T-helper 2 cell treated with Interferon-gamma antibody and Interleukin-4, amounts not matched to agents 5 μg/mL and 100 μg/mL, for 36 hours (primary cell): ENCODE measurements at regions not wholly inside any gene's neighbourhood (a gene's known extent, or its start where the extent isn't known, plus 50 kb on each side); places are given as distances from the start of the nearest gene placed in this dataset.

Experiments used
- DNase-seq: peaks from one replicate; pipeline ENCODE4 v3.0.0; 2021; ENCODE audit warnings: low spot score
- H3K27ac Mint-ChIP-seq: one replicate; pipeline ENCODE4 v1.8.0; 2021; ENCODE audit warnings: mild to moderate bottlenecking, mixed read lengths
- H3K27me3 Mint-ChIP-seq: one replicate; pipeline ENCODE4 v1.8.0; 2021; ENCODE audit warnings: low read depth, mixed read lengths
- H3K36me3 Mint-ChIP-seq: one replicate; pipeline ENCODE4 v1.8.0; 2021; ENCODE audit warnings: low read depth, mixed read lengths
- H3K4me1 Mint-ChIP-seq: one replicate; pipeline ENCODE4 v1.8.0; 2021; ENCODE audit warnings: low read depth, mixed read lengths
- H3K4me3 Mint-ChIP-seq: one replicate; pipeline ENCODE4 v1.8.0; 2022; ENCODE audit warnings: mild to moderate bottlenecking, moderate library complexity, mixed read lengths
- H3K9me3 Mint-ChIP-seq: one replicate; pipeline ENCODE4 v1.8.0; 2021; ENCODE audit warnings: mixed read lengths

DNA sequence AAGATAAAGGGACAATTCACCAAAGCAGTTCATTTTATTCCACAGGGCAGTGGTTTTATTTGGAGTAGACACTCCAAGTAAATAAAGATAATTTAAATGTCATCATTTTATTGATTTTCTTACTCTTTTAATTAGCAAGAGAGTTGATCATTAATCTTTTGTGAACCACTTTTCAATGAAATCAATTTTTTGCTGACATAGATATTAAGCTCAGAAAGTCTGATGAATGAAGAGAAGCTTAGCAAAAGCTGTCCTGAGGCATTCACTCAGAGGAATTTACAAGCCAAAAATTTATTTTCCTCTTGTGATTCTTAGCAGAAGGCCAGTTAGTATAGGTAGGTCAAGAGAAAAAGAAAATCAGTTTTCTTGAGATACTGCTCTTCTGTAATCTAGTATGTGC lies 618.0 kb downstream of the CCER1 start:
- Mint-ChIP-seq H3K4me3 (no peak overlapping the region), H3K36me3 (no peaks in the 10 kb centered on the region), H3K27me3 (no peaks in the 10 kb centered on the region), H3K27ac (no peak overlapping the region), H3K9me3 (no peaks in the 10 kb centered on the region), H3K4me1 (no peaks in the 10 kb centered on the region)
- no peak for DNase-seq

DNA sequence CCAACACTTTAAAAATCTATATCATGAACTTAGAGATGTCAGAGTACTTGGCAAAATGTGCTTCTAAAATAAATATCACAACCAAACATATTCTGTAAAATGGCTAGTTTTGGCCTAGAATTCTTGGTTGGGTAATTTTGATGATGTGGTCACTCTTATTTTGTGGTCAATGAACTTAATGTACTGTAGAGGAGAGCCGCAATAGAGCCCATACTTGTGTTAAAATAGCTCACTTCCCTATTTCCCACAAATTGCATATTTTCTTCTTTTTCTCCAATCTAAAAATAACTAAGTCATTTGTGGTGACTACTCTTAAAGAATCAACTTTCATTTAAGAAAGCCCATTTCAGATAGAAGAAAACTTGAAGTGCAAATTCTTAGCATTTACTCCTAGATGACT lies 619.4 kb downstream of the CCER1 start:
- H3K4me1 Mint-ChIP-seq: no peaks in the 10 kb centered on the region
- H3K36me3 Mint-ChIP-seq: no peaks in the 10 kb centered on the region
- H3K9me3 Mint-ChIP-seq: no peaks in the 10 kb centered on the region
- H3K27ac Mint-ChIP-seq: no peak overlapping the region
- no peaks in the 10 kb centered on the region for H3K27me3 Mint-ChIP-seq
- H3K4me3 Mint-ChIP-seq: no peak overlapping the region
- DNase-seq: no peak

DNA sequence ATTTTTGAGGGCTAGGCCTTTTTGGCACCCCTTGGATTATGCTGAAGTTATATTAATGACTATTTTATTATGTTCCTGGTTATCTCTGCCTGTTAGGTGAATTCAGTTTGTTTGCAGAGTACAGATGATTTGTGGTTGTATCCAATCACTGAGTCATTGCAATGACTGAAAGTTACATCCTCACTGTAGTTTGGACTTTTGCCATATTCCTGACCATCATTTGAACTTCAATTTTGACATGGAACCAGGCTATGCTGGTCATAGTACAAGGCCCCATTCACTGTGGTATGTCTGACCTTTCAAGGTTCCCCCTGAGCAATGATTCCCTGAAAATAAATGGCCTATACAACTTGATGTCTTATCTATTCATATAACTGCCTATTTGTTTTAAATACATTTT lies 621.0 kb downstream of the CCER1 start:
- H3K4me1 Mint-ChIP-seq: no peaks in the 10 kb centered on the region
- no peaks in the 10 kb centered on the region for H3K27me3 Mint-ChIP-seq
- H3K9me3 Mint-ChIP-seq: no peaks in the 10 kb centered on the region
- H3K4me3 Mint-ChIP-seq: no peak overlapping the region
- no peak overlapping the region for H3K27ac Mint-ChIP-seq
- no peak for DNase-seq
- H3K36me3 Mint-ChIP-seq: no peaks in the 10 kb centered on the region

DNA sequence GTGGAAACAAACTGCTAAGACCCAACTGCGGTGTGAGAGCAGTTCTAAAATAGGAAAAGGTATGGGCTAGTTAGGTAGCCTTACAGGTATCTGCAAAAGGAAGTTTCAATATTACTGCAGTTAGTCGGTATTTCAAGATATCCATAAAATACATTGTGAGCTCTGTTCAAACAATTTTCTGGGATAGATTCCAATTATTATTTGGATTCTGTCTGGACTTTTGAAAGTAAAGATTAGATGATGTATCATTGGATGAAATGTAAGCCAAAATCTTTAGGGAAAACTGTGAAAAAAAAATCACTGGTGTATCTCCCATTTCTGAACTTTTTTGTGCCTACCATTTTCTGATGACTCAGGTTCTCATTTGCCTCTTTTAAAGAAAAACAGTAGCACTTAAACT lies 621.6 kb downstream of the CCER1 start:
- Mint-ChIP-seq H3K27me3 (no peaks in the 10 kb centered on the region), H3K4me3 (no peak overlapping the region), H3K4me1 (no peaks in the 10 kb centered on the region)

DNA sequence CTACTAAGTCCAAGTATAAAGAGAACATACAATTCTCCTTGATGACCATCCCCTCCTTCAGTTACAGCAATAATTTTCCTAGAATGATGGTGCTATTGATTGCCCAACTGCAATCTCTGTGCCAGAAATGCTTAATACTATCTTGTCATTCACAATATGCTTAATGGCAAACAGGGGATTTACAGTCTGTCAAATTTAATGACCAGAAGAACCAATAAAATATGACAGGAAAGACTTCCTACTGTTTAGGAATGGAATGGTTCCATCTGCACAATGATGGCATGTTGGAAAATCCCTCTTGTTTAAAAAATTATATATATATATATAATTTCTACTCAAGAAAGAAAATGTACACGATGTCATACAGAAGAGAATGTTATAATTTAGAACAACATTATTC lies 623.2 kb downstream of the CCER1 start:
- H3K36me3 Mint-ChIP-seq: no peaks in the 10 kb centered on the region
- no peaks in the 10 kb centered on the region for H3K9me3 Mint-ChIP-seq
- no peak overlapping the region for H3K27ac Mint-ChIP-seq
- no peaks in the 10 kb centered on the region for H3K4me1 Mint-ChIP-seq
- no peaks in the 10 kb centered on the region for H3K27me3 Mint-ChIP-seq
- no peak overlapping the region for H3K4me3 Mint-ChIP-seq
- DNase-seq: no peak

More for the DNA sequence above, 621.6 kb downstream of the CCER1 start:
- no peak overlapping the region for H3K27ac Mint-ChIP-seq
- no peaks in the 10 kb centered on the region for H3K36me3 Mint-ChIP-seq
- no peak for DNase-seq
- no peaks in the 10 kb centered on the region for H3K9me3 Mint-ChIP-seq

DNA sequence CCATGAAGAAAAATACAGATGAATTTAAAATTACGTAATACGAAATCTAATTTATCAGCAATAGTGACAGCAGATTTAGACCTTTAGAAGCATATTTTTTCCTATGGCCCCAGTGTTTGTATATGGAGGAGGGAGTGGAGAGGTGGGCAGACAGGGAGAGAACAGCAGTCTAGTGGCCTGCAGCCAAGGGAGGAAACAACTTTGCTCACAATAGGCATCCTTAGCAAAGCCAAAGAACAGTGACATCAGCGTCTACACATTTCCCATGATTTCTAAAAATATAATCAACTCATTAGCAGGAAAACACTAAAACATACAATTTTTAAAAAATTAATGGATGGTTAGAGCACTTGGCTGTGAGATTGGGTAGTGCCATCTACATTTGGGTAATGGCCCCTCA lies 622.6 kb upstream of the ATP2B1 start:
- Mint-ChIP-seq H3K36me3 (no peaks in the 10 kb centered on the region), H3K9me3 (no peaks in the 10 kb centered on the region), H3K27ac (no peak overlapping the region), H3K27me3 (no peaks in the 10 kb centered on the region), H3K4me1 (no peaks in the 10 kb centered on the region), H3K4me3 (no peak overlapping the region)
- no peak for DNase-seq

DNA sequence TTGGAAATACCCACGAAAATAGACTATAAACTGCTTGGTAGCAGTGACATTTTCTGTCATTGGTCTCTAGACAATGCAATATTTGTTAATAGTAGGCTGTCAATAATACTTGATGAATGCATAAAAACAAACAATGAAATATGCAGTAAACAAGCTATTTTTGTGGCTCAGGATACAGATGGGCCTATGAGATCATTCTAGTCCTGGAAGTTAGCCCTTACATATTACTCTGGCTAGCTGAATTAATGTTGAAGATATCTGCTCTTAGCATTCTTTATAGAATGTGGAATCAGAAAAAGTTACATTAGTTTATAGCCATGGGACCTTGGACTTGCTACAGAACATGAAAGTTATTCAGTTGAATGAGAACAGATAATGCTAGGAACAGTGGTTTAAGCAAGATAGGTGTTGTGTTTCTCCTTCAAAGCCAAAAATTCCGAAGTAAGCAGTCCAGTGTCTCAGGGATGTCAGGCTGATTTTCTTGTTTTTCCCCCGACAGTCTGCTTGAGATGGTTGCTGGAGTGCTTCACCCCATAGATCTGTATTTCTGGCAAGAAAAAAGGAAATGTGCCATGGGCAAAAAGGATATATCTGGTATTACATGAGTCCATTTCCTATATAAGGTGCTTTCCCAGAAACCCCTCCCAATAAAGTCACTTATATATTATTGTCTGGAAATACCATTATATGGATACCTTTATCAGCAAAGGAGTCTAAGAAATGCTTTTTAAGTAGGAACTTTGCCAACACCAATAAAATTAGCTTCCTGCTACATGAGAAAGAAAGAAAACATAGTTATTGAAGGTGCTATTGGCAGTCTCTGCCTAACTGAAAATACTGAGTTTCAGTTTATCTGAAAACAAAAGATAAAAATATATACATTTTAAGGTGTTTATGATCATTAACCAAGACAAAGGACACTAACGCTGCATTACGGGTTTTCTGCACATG lies 619.4 kb upstream of the ATP2B1 start:
- no peaks in the 10 kb centered on the region for H3K27me3 Mint-ChIP-seq
- H3K36me3 Mint-ChIP-seq: no peaks in the 10 kb centered on the region
- DNase-seq: no peak
- no peaks in the 10 kb centered on the region for H3K9me3 Mint-ChIP-seq
- H3K4me1 Mint-ChIP-seq: no peaks in the 10 kb centered on the region
- no peak overlapping the region for H3K27ac Mint-ChIP-seq
- H3K4me3 Mint-ChIP-seq: no peak overlapping the region

DNA sequence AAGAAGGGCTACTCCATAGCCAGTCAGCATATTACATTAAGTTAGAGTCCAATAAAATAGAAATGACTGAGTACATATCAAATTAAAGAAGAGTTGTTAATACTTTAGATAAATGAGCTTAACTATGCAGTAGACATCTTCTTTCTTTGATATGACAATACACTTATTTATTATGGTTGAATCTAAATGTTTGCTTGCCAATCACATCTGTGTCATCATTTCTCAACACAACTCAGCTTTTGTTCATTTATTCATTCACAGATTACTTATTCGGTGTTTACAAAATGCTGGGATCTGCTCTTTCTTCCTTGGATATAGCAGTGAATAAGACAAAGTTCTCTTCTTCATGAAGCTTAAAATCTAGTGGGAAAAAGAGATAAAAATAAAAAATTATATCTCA lies 614.6 kb upstream of the ATP2B1 start:
- Mint-ChIP-seq H3K9me3 (no peaks in the 10 kb centered on the region), H3K27me3 (no peaks in the 10 kb centered on the region), H3K4me3 (no peak overlapping the region), H3K4me1 (no peaks in the 10 kb centered on the region), H3K27ac (no peak overlapping the region), H3K36me3 (no peaks in the 10 kb centered on the region)
- DNase-seq: no peak

DNA sequence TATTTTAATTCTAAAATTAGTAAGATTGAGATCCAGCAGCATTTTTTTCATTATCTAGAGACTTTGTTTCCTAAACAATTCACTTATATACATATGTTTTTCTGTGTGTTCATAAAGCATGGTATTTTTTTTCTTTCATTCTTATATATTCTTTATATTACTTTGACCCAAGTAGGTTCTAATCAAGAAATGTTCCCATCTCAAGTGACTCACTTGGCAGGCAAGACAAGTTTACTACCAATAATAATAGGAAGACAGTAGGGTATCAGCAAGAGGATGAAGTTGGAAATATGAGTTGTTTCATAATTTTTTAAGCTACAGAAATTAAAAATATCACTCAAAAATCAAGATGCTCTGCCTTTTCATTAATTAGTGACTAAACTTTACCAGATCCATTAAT lies 613.4 kb upstream of the ATP2B1 start:
- no peak overlapping the region for H3K27ac Mint-ChIP-seq
- no peaks in the 10 kb centered on the region for H3K9me3 Mint-ChIP-seq
- H3K4me1 Mint-ChIP-seq: no peaks in the 10 kb centered on the region
- H3K4me3 Mint-ChIP-seq: no peak overlapping the region
- H3K36me3 Mint-ChIP-seq: no peaks in the 10 kb centered on the region
- DNase-seq: no peak
- H3K27me3 Mint-ChIP-seq: no peaks in the 10 kb centered on the region

DNA sequence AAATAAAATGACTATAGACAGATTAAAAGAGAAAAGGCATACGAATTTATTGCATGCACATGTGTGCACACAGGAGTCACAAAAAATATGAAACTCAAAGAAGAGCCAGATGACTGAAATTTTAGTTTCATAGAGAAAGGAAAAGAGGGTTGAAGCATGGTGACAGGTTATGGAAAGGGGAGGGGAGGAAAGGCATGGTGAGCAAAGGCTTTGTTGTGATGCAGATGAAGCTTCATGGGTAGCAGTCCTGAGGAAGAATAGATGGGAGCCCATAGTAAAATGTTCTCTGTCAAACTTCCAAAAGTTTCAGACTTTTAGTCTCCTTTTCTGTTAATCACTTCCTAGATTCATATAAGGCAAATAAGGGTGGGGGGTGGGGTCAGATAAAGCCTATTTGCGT lies 612.7 kb upstream of the ATP2B1 start:
- Mint-ChIP-seq H3K4me1 (no peaks in the 10 kb centered on the region), H3K36me3 (no peaks in the 10 kb centered on the region), H3K9me3 (no peaks in the 10 kb centered on the region), H3K4me3 (no peak overlapping the region), H3K27ac (no peak overlapping the region), H3K27me3 (no peaks in the 10 kb centered on the region)
- no peak for DNase-seq

DNA sequence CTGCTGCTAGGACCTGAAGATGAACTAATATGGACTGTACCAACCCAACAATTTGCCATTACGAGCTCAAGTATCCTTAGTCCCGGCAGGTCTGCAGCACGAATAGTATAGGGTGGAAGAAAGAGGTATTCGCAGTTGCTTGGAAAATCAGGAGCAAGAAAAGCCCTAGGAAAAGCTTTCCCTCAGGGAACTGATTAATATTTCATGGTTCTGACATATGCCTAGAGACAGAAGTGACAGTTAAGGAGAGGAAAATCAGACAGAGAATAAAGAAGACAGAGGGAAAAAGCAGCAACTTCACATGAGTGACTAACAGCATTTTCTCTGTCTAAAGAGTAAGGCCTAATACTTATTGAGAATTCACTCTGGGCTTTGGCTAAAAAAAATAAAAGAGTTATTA lies 602.9 kb upstream of the ATP2B1 start:
- Mint-ChIP-seq H3K36me3 (no peaks in the 10 kb centered on the region), H3K4me3 (no peak overlapping the region), H3K27me3 (peaks cover 3% of the 10 kb centered on the region), H3K27ac (no peak overlapping the region), H3K9me3 (no peaks in the 10 kb centered on the region), H3K4me1 (no peaks in the 10 kb centered on the region)
- no peak for DNase-seq

DNA sequence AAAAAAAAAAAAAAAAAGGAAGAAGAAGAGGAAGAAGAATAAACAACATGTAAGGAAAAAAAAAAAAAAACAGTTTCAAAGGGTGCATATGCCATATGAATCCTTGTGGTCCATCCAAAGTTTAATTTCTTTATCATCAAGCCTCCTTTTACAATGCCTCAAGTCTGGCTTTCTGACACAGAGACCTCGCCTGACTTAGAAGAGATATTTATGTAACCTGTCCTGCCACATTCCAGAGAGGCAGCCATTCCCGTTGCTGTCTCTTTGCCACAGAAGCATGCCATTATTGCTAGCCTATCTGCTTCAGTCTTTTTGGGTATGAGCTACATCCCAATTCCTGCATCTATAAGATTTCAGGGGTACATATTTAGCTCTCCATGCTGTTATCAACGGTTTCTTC lies 596.7 kb upstream of the ATP2B1 start:
- Mint-ChIP-seq H3K9me3 (no peaks in the 10 kb centered on the region), H3K4me1 (no peaks in the 10 kb centered on the region), H3K36me3 (no peaks in the 10 kb centered on the region), H3K27ac (no peak overlapping the region), H3K27me3 (peaks cover 8% of the 10 kb centered on the region), H3K4me3 (no peak overlapping the region)
- no peak for DNase-seq

DNA sequence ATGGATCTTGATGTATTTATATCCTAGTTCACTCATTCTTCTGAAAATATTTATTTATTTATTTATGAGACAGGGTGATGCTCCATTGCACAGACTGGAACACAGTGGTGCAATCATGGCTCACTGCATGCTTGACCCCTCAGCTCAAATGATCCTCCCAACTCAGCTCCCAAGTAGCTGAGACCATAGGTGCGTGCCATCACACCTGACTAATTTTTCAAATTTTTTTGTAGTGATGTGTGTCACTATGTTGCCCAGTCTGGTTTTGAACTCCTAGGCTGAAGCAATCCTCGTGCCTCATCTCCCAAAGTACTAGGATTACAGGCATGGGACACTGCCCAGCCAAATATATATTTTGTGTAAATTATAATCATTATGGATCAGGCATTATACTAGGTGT lies 595.6 kb upstream of the ATP2B1 start:
- H3K27ac Mint-ChIP-seq: no peak overlapping the region
- peaks cover 4% of the 10 kb centered on the region for H3K4me1 Mint-ChIP-seq
- peaks cover 11% of the 10 kb centered on the region for H3K27me3 Mint-ChIP-seq
- no peaks in the 10 kb centered on the region for H3K9me3 Mint-ChIP-seq
- no peak for DNase-seq
- no peaks in the 10 kb centered on the region for H3K36me3 Mint-ChIP-seq
- no peak overlapping the region for H3K4me3 Mint-ChIP-seq

DNA sequence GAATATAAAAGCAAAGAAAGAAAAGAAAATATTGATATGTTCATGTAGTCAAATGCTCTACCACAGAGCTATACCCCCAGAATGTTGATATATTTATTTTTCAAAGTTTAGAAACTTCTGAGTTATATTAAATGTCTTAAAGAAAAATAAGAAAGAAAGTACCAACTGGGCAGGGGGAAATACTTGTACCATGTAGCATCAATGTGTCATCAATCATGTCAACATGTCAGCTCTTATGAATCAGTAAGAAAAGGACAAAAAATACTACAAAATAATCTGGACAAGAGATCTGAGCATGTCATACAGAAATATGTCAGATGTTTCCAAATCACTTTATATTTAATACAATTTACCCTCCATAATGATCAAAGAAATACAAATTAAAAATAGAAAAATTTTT lies 595.1 kb upstream of the ATP2B1 start:
- Mint-ChIP-seq H3K4me3 (no peak overlapping the region), H3K36me3 (no peaks in the 10 kb centered on the region), H3K4me1 (peaks cover 7% of the 10 kb centered on the region), H3K27me3 (peaks cover 11% of the 10 kb centered on the region), H3K27ac (no peak overlapping the region), H3K9me3 (no peaks in the 10 kb centered on the region)
- no peak for DNase-seq

DNA sequence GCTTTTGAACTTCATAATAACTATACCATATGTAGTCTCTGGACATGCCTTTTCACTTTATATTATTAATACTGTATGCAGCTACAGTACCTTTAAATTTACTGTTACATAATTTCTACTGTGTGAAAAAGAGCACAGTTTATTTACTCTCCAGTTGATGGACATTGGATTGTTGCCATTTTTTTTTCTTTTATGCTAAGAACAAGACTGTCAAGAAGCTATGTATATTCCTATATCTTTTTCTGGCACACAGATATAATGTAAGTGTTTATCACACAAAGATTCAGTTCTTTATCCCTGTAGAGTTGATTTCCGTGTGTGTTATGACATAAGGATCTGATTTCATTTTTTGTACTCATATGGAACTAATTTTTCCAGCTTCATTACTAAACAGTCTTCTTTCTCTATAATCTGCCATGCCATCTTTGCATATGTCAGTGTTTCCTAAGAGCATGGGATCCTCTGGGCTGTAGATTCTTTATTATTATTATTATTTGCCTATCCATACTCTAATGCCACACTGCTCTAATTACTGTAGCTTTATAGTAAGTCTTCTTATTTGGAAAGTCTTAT lies 593.0 kb upstream of the ATP2B1 start:
- Mint-ChIP-seq H3K9me3 (no peaks in the 10 kb centered on the region), H3K27me3 (peaks cover 17% of the 10 kb centered on the region), H3K36me3 (no peaks in the 10 kb centered on the region), H3K27ac (no peak overlapping the region), H3K4me1 (peaks cover 14% of the 10 kb centered on the region), H3K4me3 (no peak overlapping the region)
- no peak for DNase-seq
